Brain microvascular endothelial cell (primary cell): ENCODE measurements at regions not wholly inside any gene's neighbourhood (a gene's known extent, or its start where the extent isn't known, plus 50 kb on each side); places are given as distances from the start of the nearest gene placed in this dataset.

ENCODE experiments used
- DNase-seq: peaks from one replicate; pipeline ENCODE4 v3.0.0-alpha.2; 2020
- H3K27ac ChIP-seq: fragments of 250-450 bp; sonication (Bioruptor Pico); 2 replicates; pipeline ENCODE4 v1.5.1; 2020; ENCODE audit warnings: mild to moderate bottlenecking, moderate library complexity
- H3K27me3 ChIP-seq: fragments of 250-450 bp; sonication (Bioruptor Pico); replicated peaks from 2 replicates; pipeline ENCODE4 v1.5.1; 2020; ENCODE audit warnings: mild to moderate bottlenecking
- H3K36me3 ChIP-seq: fragments of 250-450 bp; sonication (Bioruptor Pico); replicated peaks from 2 replicates; pipeline ENCODE4 v1.5.1; 2020; ENCODE audit warnings: mild to moderate bottlenecking
- H3K4me3 ChIP-seq: 2 replicates; pipeline ENCODE4 v1.5.1; 2011; ENCODE audit warnings: low read depth, mild to moderate bottlenecking, control low read depth, low read length, moderate library complexity
- in situ Hi-C: cut with HindIII; loops from 2 replicates; pipeline ENCODE4 v1.10.0; 2017; ENCODE audit warnings: low sequenced_read_pairs, low pct_ligation_motif_present
- TF ChIP-seq, protein P1 (sequence below): IDR thresholded peaks from 2 replicates; pipeline ENCODE4 v1.5.1; 2011; ENCODE audit warnings: low read depth, mild to moderate bottlenecking, moderate library complexity, low read length, control low read depth, inconsistent platforms; ENCODE audit errors: missing control alignments

DNA sequence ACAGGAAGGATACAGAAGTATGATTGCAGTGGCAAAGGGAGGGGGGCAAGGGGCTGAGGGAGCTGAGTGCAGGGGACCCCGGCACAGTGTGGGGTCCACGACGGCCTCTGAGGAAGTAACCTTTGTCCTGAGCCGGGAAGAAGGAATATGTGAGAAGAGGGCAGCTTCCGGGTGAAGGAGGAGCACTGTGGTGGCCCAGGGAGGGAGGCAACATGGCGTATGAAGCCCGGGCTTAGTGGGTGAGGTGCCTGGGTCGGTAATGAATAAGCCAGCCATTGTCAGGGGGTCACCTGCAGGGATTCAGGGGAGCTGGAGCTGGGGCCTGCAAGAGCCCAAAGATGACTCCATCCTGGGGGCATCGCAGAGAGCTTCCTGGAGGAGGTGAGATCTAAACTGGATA lies 200.4 kb downstream of the FOXD2 start:
- in situ Hi-C loops, result no loop called here
- H3K36me3 ChIP-seq, result no peaks in the 10 kb centered on the region
- no peak for DNase-seq
- H3K4me3 ChIP-seq, result no peak overlapping the region
- TF ChIP-seq, protein P1, sequence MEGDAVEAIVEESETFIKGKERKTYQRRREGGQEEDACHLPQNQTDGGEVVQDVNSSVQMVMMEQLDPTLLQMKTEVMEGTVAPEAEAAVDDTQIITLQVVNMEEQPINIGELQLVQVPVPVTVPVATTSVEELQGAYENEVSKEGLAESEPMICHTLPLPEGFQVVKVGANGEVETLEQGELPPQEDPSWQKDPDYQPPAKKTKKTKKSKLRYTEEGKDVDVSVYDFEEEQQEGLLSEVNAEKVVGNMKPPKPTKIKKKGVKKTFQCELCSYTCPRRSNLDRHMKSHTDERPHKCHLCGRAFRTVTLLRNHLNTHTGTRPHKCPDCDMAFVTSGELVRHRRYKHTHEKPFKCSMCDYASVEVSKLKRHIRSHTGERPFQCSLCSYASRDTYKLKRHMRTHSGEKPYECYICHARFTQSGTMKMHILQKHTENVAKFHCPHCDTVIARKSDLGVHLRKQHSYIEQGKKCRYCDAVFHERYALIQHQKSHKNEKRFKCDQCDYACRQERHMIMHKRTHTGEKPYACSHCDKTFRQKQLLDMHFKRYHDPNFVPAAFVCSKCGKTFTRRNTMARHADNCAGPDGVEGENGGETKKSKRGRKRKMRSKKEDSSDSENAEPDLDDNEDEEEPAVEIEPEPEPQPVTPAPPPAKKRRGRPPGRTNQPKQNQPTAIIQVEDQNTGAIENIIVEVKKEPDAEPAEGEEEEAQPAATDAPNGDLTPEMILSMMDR, result no peak
- H3K27ac ChIP-seq, result no peak overlapping the region
- no peaks in the 10 kb centered on the region for H3K27me3 ChIP-seq

DNA sequence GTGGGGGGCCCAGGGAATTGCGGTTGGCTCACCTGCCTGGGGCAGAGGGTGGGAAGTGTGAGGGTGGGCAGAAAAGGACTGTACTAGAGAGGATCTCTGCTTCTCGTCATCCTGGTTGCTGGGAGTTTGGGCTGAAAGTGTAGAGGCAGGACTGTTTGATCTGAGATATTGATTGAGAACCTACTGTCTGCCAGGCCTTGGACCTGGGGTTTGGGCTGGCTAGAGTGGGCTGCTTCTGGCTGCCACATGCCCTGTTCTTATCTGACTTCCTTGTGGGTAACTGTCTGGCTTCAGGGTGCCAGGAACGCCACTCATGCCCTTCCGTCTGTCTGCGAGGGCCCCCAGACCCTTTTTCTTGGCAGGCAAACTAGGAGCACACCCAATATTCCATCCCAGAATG lies 200.9 kb downstream of the FOXD2 start:
- H3K36me3 ChIP-seq, result no peaks in the 10 kb centered on the region
- H3K27ac ChIP-seq, result no peak overlapping the region
- no peak overlapping the region for H3K4me3 ChIP-seq
- in situ Hi-C loops, result no loop called here
- no peaks in the 10 kb centered on the region for H3K27me3 ChIP-seq
- TF ChIP-seq, protein P1, result no peak
- no peak for DNase-seq

DNA sequence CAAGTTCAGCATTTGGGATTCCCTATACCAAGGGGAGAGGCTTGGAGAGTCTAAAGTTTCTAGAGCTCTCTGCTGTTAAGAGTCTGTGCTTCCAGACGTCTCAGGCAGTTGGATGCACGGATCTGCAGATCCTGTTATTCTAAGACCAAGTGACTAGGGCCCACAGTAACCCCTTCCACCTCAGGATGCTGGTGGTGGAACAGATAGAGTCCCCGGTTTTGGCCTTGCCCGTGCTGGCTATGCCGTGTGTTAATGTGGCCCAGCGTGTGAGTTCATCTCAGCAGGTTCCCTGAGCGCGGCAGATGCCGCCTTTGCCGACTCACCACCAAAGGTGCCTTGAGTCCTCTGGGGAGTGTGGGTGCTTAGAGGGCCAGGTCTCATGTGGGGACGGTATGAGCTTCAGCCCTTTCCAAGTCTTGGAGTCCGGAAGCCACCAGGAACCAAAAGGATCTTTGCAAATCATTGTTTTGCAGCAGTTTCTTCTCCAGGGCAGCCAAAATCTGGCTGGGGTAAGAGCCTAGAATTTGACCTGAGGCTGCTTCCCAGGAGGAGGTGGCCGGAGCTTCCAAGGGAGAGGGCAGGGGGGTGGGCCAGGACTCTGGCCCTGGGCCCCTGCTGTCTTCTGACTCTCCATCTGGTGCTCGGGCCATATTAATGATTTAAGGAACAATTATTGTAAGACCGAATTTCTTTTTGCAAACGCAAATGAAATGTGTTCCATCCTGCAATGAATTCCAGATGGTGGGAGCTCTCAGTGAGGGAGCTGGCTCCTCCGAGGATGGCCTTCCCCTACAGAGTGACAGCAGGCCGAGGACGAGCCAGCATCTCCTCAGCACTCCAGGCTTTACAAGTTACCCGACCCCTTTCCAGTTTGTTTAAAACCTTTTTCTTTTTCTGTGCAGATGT lies 205.7 kb downstream of the FOXD2 start:
- in situ Hi-C loops, result no loop called here
- Histone ChIP-seq H3K27me3 (no peaks in the 10 kb centered on the region), H3K4me3 (no peak overlapping the region), H3K27ac (no peak overlapping the region), H3K36me3 (no peaks in the 10 kb centered on the region)
- TF ChIP-seq, protein P1, result no peak
- DNase-seq, result no peak

DNA sequence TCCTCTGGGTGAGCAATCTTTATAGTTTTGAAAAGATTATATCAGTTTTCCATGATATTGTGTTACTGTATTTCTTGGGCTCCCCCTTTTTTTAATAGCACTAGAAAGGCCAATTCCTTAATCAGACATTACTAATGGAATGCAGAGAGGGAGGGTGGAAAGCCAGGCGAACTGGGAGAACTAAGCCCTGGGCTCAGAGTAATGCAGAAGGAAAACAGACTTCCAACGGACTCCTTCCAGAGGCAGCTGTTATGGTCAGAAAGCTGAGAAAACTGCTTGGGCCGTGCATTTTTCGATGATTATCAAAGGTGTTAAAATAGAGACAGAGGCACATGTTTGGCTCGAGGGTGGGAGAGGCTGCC lies 206.3 kb downstream of the FOXD2 start:
- TF ChIP-seq, protein P1, result no peak
- in situ Hi-C loops, result no loop called here
- Histone ChIP-seq H3K4me3 (no peak overlapping the region), H3K36me3 (no peaks in the 10 kb centered on the region), H3K27me3 (no peaks in the 10 kb centered on the region), H3K27ac (no peak overlapping the region)
- DNase-seq, result no peak

DNA sequence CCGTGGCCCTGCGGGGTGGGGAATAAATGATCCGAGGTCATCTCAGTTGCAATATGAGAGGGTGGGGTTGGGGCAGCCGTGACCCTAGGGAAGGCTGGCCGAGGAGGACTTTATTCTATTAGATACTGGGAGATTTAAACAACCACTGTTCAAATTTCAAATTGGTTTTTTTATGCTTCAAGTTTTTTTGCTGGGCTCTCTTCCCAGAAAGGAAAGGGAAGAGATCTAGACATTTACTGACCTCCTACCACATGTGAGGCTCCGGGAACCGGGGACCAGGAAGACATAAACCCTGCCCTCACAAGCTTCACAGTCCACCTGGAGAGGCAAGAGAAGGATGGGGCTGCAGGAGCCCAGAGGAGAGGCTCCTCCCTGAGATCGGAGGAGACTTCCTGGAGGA lies 207.3 kb downstream of the FOXD2 start:
- in situ Hi-C loops, result no loop called here
- H3K27me3 ChIP-seq, result no peaks in the 10 kb centered on the region

More for the DNA sequence above, 207.3 kb downstream of the FOXD2 start:
- no peak overlapping the region for H3K27ac ChIP-seq
- no peaks in the 10 kb centered on the region for H3K36me3 ChIP-seq
- H3K4me3 ChIP-seq, result no peak overlapping the region
- TF ChIP-seq, protein P1, result no peak
- no peak for DNase-seq
